Progenitor cell of endocrine pancreas (in vitro differentiated cells): ENCODE measurements at regions not wholly inside any gene's neighbourhood (a gene's known extent, or its start where the extent isn't known, plus 50 kb on each side); places are given as distances from the start of the nearest gene placed in this dataset.

ENCODE experiments used
- DNase-seq: peaks from one replicate; pipeline ENCODE4 v3.0.0; 2021; ENCODE audit warnings: low spot score; ENCODE audit not compliant: unreplicated experiment
- H3K27ac Mint-ChIP-seq: 2 replicates; pipeline ENCODE4 v1.8.0; 2021; ENCODE audit warnings: mild to moderate bottlenecking, moderate library complexity, mixed read lengths
- H3K27me3 Mint-ChIP-seq: 2 replicates; pipeline ENCODE4 v1.8.0; 2021; ENCODE audit warnings: mixed read lengths
- H3K36me3 Mint-ChIP-seq: 2 replicates; pipeline ENCODE4 v1.8.0; 2022; ENCODE audit warnings: mixed read lengths; ENCODE audit not compliant: insufficient read depth
- H3K4me1 Mint-ChIP-seq: 2 replicates; pipeline ENCODE4 v1.8.0; 2021; ENCODE audit warnings: low read depth, mixed read lengths
- H3K4me3 Mint-ChIP-seq: 2 replicates; pipeline ENCODE4 v1.8.0; 2021; ENCODE audit warnings: low read depth, mild to moderate bottlenecking, moderate library complexity, mixed read lengths
- H3K9me3 Mint-ChIP-seq: 2 replicates; pipeline ENCODE4 v1.8.0; 2021; ENCODE audit warnings: low read depth, mixed read lengths
- TF ChIP-seq, protein P1 (sequence below): fragments of 200-600 bp; sonication (generic); IDR thresholded peaks from one replicate; pipeline ENCODE4 v1.5.0; 2021; ENCODE audit warnings: antibody characterized with exemption, mild to moderate bottlenecking; ENCODE audit not compliant: unreplicated experiment

DNA sequence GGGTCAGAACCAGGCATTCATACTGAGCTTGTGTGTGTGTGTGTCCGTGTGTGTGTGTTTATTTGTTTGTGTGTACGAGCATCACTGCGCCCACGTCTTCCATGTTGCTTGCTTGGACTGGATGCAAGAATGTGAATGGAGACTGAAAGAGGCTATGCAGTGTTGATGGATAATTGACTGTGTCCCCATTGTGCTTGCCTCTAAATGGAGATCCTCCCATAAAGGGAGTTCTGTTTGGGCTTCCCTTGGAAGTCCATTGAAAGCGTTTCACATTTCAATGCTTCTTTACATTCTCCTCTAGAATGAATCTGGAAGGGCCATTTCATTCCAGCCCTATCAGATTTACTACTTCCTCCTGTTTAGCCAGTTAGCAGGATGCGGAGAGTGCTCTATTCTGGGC lies 124.0 kb downstream of the GP2 start:
- no peaks in the 10 kb centered on the region for H3K4me1 Mint-ChIP-seq
- TF ChIP-seq, protein P1, sequence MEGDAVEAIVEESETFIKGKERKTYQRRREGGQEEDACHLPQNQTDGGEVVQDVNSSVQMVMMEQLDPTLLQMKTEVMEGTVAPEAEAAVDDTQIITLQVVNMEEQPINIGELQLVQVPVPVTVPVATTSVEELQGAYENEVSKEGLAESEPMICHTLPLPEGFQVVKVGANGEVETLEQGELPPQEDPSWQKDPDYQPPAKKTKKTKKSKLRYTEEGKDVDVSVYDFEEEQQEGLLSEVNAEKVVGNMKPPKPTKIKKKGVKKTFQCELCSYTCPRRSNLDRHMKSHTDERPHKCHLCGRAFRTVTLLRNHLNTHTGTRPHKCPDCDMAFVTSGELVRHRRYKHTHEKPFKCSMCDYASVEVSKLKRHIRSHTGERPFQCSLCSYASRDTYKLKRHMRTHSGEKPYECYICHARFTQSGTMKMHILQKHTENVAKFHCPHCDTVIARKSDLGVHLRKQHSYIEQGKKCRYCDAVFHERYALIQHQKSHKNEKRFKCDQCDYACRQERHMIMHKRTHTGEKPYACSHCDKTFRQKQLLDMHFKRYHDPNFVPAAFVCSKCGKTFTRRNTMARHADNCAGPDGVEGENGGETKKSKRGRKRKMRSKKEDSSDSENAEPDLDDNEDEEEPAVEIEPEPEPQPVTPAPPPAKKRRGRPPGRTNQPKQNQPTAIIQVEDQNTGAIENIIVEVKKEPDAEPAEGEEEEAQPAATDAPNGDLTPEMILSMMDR, result no peak
- H3K36me3 Mint-ChIP-seq, result no peaks in the 10 kb centered on the region
- no peak overlapping the region for H3K4me3 Mint-ChIP-seq
- no peaks in the 10 kb centered on the region for H3K9me3 Mint-ChIP-seq
- DNase-seq, result no peak
- H3K27ac Mint-ChIP-seq, result no peak overlapping the region
- H3K27me3 Mint-ChIP-seq, result peaks cover 22% of the 10 kb centered on the region

DNA sequence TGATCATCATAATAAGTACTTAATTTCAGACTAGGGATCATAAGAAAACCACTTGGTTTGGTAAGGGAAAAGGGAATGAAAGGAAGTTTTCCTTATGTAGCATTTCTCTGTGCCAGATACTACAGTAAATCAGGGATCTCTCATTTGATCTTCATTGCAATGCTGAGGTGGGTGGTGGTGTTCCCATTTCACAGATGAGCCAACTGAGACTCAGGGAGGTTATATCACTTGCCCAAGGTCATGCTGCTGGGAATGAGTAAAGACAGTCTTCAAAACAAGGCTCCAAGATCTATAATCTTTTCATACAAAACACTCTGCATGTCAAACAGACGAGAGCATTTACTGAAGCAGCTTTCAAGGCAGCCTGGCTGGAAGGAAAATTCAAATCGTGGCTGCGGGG lies 124.6 kb downstream of the GP2 start:
- Mint-ChIP-seq H3K4me3 (no peak overlapping the region), H3K36me3 (no peaks in the 10 kb centered on the region), H3K27me3 (peaks cover 17% of the 10 kb centered on the region), H3K27ac (no peak overlapping the region), H3K4me1 (no peaks in the 10 kb centered on the region), H3K9me3 (no peaks in the 10 kb centered on the region)
- no peak for DNase-seq
- TF ChIP-seq, protein P1, result no peak

- DNase-seq, result no peak
- H3K9me3 Mint-ChIP-seq, result no peaks in the 10 kb centered on the region
- no peak overlapping the region for H3K27ac Mint-ChIP-seq
- H3K4me1 Mint-ChIP-seq, result no peaks in the 10 kb centered on the region
- TF ChIP-seq, protein P1, result no peak
- no peaks in the 10 kb centered on the region for H3K36me3 Mint-ChIP-seq
- peaks cover 3% of the 10 kb centered on the region for H3K27me3 Mint-ChIP-seq
- no peak overlapping the region for H3K4me3 Mint-ChIP-seq
Observed at GRCh38 chr16:20192801-20193200, 119.1 kb upstream of the GPR139 start.

DNA sequence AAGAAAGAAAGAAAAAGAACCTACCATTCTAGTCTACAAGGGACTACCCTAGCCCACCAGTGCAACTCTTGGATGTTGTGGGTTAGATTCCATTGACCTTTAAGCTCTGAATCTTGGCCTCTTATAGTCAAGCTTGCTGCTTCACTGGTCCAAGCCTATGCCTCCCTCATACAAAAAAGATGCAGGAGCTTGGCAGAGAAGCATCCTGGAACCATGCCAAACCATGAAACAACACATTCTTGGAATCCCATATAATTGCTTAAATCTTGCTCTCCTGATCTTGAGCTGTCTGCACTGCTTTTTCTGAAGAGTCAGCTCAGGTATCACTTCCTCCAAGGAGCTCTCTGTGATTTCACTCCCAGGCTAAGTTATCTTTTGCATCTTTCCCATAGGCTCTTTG lies 117.9 kb upstream of the GPR139 start:
- H3K4me1 Mint-ChIP-seq, result no peaks in the 10 kb centered on the region
- peaks cover 6% of the 10 kb centered on the region for H3K27me3 Mint-ChIP-seq
- H3K9me3 Mint-ChIP-seq, result no peaks in the 10 kb centered on the region
- TF ChIP-seq, protein P1, result no peak
- no peaks in the 10 kb centered on the region for H3K36me3 Mint-ChIP-seq
- no peak overlapping the region for H3K4me3 Mint-ChIP-seq
- DNase-seq, result no peak
- H3K27ac Mint-ChIP-seq, result no peak overlapping the region

DNA sequence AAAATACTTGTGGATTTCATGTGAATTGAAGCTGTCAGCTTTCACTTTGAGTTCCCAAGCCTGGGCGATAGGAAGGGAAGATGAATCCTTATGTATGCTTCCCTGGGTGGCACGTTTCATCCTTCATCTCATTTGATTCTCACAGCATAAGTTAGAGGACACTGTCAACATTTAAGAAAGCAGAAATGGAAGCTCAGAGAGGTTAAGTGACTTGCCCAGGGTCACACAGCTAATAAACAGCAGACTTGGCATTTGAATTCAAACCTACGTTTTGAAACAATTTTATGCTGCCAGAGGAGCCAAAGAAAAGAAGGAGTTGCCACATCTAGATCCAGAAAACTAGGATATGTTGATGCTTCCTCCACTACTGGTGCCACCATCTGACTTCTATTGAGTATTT lies 108.3 kb upstream of the GPR139 start:
- no peak overlapping the region for H3K27ac Mint-ChIP-seq
- no peaks in the 10 kb centered on the region for H3K36me3 Mint-ChIP-seq
- peaks cover 4% of the 10 kb centered on the region for H3K9me3 Mint-ChIP-seq
- H3K4me3 Mint-ChIP-seq, result no peak overlapping the region
- no peaks in the 10 kb centered on the region for H3K4me1 Mint-ChIP-seq
- DNase-seq, result no peak
- TF ChIP-seq, protein P1, result no peak
- peaks cover 26% of the 10 kb centered on the region for H3K27me3 Mint-ChIP-seq

DNA sequence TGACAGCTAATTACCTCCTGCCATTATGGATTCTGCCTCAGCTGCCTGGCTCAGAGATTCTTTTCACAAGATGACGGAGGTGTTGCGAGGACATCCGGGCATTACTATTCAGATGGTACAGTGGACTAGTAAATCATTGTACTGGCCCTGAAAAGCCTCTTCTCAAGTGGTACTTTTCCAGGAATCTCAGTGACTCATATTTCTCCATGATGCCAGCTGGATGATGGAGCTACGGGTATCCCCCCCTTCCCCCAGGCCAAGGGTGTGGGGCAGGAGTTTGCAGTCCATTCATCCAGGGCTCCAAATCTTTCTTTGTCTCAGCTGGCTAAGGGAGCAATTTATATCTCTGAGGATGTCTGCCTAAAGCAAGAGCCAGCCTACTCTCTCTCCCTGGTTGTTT lies 107.7 kb upstream of the GPR139 start:
- H3K27ac Mint-ChIP-seq, result no peak overlapping the region
- H3K36me3 Mint-ChIP-seq, result no peaks in the 10 kb centered on the region
- TF ChIP-seq, protein P1, result no peak
- no peaks in the 10 kb centered on the region for H3K4me1 Mint-ChIP-seq
- H3K9me3 Mint-ChIP-seq, result peaks cover 4% of the 10 kb centered on the region
- DNase-seq, result no peak
- H3K4me3 Mint-ChIP-seq, result no peak overlapping the region
- peaks cover 26% of the 10 kb centered on the region for H3K27me3 Mint-ChIP-seq
